ENCODE measurements at regions not wholly inside any gene's neighbourhood (a gene's known extent, or its start where the extent isn't known, plus 50 kb on each side); places are given as distances from the start of the nearest gene placed in this dataset.

GRCh38 chr3:153029350-153029749 is 132.7 kb upstream of the RAP2B start:
- TF ChIP-seq POLR2A (IDR thresholded peaks at IDR 0.05) (no peak), POLR2AphosphoS5 (IDR thresholded peaks at IDR 0.05) (no peak)
